H1 (cell line): ENCODE measurements at regions not wholly inside any gene's neighbourhood (a gene's known extent, or its start where the extent isn't known, plus 50 kb on each side); places are given as distances from the start of the nearest gene placed in this dataset.

ENCODE experiments used
- CEBPB ChIP-seq: IDR thresholded peaks from 2 replicates; pipeline ENCODE4 v1.6.1; 2012; ENCODE audit warnings: low read depth, low read length
- CHD7 ChIP-seq: fragments of 300-600 bp; sonication (generic); IDR thresholded peaks from 2 replicates; pipeline ENCODE4 v1.7.1; 2012; ENCODE audit warnings: low read length, moderate library complexity, mild to moderate bottlenecking, inconsistent platforms; ENCODE audit not compliant: insufficient replicate concordance
- JUN ChIP-seq: IDR thresholded peaks from 2 replicates; pipeline ENCODE4 v1.6.1; 2011; ENCODE audit warnings: low read depth, mild to moderate bottlenecking, improper control_type of control experiment, low read length
- SRF ChIP-seq: IDR thresholded peaks from 2 replicates; pipeline ENCODE4 v1.6.1; 2011; ENCODE audit warnings: mild to moderate bottlenecking, low read depth, low read length, moderate library complexity
- YY1 ChIP-seq: IDR thresholded peaks from 2 replicates; pipeline ENCODE4 v1.6.1; 2011; ENCODE audit warnings: low read depth, mild to moderate bottlenecking, low read length

GRCh38 chrX:115972717-115973116 lies 197.8 kb upstream of the AGTR2 start (continued):
- TF ChIP-seq CHD7, result no peak
- TF ChIP-seq CEBPB, result no peak
- TF ChIP-seq SRF, result no peak
- no peak for TF ChIP-seq YY1
- no peak for TF ChIP-seq JUN
- TF ChIP-seq, all 59 proteins: peak for 0
